GM21529 (cell line): ENCODE measurements at regions not wholly inside any gene's neighbourhood (a gene's known extent, or its start where the extent isn't known, plus 50 kb on each side); places are given as distances from the start of the nearest gene placed in this dataset.

Source experiments
- ATAC-seq: cut with Tn5 transposase; IDR thresholded peaks from one replicate; pipeline ENCODE4 v1.9.1; 2021; ENCODE audit not compliant: unreplicated experiment

GRCh38 chr1:157292809-157293564, 154.8 kb upstream of the ETV3 start:
- no peak for ATAC-seq

- no peak for ATAC-seq
Measured at GRCh38 chr1:157292302-157292701, 154.1 kb upstream of the ETV3 start.

DNA sequence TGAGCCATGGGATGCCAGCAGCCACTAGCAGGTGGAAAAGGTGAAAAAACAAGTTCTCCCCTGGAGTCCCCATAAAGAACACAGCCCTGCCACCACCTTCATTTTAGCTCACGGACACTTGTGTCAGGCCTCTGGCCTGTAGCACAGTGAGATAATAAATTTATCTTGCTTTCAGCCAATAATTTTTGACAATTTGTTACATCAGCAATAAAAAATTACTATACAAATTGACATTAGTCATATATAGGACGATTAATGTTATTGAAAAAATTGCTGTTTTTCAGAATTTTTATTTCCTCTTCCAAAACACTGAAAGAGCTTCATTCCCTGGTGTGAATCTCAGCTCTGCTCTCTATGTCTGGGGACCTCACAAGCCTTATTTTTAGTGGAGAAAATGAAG, 152.9 kb upstream of the ETV3 start:
- ATAC-seq: no peak

- no peak for ATAC-seq
Measured at GRCh38 chr1:157289424-157290105, 151.4 kb upstream of the ETV3 start.

DNA sequence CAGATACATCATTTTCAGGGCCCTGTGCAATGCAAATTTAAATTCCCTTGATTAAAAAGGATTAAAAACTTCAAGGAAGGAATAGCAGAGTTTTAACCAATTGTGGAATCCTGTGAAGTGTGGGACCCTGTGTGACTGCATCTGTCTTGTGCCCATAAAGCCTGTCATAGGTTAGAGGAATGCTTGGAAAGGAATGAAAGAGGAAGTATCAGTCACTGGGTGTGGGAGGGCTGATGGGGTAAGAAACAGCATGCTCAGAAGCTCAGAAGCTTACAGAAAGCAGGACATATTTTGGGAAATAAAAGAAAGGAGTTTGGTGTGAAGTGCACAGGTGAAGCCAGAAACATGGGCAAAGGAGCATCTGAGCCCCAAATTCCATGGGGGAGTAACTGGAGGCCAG, 150.8 kb upstream of the ETV3 start:
- ATAC-seq: no peak

DNA sequence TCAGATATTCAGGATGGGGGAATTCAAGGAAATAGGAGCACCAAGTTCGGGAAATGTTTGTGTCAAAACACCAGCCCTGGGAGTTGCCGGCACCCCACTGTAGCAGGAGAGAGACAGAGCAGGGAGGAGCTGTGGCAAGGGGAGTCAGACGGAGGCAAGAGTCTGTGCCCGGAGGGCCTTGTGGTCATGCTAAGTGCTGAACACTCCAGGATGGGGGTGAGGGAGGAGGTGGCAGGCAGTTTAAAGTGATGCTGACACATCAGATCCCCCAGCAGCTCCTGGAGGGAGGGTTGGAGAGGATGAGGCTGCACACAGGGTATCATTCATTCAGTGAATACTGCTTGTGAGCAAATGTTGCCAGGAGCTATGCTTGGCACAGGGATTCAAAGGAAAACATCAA, 150.3 kb upstream of the ETV3 start:
- ATAC-seq: no peak

DNA sequence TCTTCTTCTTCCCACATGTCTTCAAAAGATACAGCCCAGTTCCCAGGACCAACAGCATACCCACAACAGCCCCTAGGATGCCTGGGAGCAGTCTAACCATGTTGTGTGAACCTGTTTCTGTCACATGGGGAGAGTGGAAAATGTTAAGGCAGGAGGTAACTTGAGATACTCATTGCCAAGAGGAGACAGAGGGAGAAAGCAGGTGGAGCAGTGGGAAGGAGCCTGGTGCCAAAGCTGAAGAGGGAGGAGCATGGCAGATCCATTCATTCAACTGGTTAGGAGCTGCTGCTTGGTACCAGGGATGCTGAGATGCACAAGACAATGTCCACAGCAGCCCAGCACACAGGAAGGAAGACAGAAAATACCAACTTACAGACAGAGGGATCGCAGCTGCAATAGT, 149.8 kb upstream of the ETV3 start:
- no peak for ATAC-seq

GRCh38 chr1:157287462-157287861, 149.3 kb upstream of the ETV3 start:
- ATAC-seq: no peak

DNA sequence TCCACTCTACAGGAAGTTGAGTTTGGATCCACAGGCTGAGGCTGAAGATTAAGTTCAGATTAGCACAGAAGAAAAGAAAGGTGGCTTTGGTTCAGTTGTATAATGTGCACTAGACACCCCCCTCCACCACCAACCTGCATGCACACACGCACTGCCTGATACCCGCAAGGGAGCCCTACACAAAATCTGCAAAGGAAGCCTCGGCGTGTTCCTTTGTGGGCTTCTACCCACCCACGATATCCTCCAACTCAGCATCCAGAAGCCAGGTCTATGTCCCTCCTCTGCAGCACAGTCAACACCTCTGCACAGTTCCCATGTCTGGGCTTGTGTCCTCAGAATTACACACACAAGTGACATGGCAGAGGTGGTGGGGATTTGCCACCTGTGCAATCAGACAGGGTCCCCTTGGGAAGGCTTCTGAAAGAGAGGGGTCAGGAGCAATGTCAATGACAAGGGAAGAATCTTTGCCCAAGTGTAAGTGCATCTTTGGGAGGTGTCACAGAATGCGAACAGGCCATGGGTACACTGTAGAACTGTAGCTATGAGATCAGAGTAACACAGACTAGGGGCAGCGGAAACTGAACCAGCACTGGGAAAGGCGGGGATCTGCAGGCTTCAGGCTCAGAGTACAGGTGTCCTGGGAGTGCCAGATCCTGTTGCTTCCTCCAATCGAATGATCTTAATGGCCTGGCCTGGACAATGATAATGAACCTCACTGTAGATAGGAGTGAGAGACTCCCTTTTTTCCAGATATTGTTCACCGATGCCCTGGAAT, 148.6 kb upstream of the ETV3 start:
- ATAC-seq: no peak

GRCh38 chr1:157286096-157286495, 147.9 kb upstream of the ETV3 start:
- no peak for ATAC-seq

GRCh38 chr1:157284451-157284850, 146.3 kb upstream of the ETV3 start:
- ATAC-seq: no peak

GRCh38 chr1:157279802-157280140, 141.6 kb upstream of the ETV3 start:
- no peak for ATAC-seq

DNA sequence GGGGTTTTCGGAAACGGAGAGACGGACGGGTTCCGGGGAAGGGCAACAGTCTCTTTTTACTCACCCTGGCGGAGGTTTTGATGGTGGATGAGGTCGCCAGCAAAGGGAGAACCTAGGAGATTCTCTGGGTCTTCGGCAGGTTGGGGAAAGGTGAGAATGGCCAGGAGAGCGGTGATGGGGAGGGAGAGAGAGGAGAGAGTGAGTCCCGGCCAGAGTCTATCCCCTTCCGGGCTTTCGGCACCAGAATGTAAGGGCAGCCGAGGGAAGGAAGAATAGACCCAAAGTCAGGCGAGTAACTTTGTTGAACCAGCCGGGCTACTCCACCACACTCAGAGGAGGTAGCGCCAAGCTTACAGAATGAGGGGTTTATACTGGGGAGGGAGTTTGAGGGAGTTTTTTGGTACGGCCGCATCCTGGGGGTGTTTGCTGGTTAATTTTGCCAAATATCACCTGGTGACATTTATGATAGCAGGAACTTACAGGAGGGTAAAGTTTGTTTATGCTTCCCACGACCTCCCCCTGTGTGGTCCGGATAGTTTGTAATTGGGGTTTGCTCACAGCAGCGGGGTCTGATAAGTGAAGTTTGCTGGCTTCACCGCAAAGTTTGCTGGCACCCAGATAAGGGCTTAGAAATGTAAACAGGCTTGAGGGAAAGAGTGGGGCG, 141.1 kb upstream of the ETV3 start:
- ATAC-seq: no peak

GRCh38 chr1:157278383-157279137, 140.4 kb upstream of the ETV3 start:
- ATAC-seq: no peak

DNA sequence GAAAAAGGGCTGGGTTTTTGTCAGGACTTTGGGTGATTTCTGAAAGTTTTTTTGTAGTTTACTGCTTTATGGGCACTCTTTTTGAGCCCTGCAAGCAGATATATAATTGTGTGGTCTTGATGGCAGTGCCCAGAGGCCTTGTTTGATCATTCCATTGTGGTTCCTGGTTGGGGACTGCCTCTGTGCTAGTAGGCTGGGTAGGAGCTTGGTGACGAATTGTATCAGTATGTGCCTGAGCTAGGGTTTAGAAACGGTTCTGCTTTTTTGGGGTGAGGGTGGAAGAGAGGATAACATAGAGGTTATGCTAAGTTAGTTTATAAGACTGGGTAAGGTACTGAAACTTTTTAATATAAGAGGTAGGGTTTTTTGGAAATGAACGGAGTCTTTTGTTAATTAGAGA, 139.7 kb upstream of the ETV3 start:
- ATAC-seq: no peak

DNA sequence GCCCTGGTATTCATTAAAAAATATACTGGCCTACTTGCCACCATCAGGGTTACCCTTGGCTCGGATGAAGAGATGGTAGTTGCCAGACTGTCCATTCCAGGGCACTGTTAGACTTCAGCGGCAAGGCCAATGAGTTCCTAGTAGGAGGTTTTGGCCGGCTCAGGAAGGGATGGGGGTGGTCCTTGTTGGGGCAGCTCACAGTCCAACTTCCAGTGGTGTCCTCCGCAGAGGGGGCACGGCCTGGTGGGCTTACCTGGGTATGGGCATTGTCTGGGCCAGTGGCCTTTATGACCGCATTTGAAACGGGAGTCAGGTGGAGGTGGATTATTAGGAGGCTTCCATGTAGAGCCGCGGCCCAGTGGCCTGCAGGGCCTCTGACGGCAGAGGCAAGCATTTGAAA, 139.1 kb upstream of the ETV3 start:
- ATAC-seq: no peak

- no peak for ATAC-seq
Measured at GRCh38 chr1:157274698-157275534, 136.7 kb upstream of the ETV3 start.

- ATAC-seq: no peak
Measured at GRCh38 chr1:157272729-157273524, 134.7 kb upstream of the ETV3 start.

DNA sequence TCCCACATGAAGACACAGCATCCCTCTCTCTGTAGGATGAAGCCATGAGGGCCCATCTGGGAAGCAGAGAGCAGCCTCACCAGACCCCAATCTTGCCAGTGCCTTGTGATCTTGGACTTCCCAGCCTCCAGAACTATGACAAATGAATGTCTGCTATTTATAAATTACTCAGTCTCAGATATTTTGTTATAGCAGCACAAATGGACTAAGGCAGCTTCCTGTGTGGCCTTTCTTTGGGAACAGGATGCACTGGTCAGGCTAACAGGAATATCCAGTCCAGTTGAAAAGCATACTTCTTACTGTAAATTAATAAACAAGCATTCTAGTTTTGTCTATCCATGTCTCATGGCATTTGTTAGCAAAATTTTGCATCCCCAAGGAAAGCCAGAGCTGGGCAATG, 134.1 kb upstream of the ETV3 start:
- no peak for ATAC-seq
